ENCODE measurements at regions not wholly inside any gene's neighbourhood (a gene's known extent, or its start where the extent isn't known, plus 50 kb on each side); places are given as distances from the start of the nearest gene placed in this dataset.

- FAIRE-seq = no peak
- Histone ChIP-seq H3K36me3 (ENCODE audit: control insufficient read depth in 2 of 2, extremely low read depth in 1 of 2, insufficient read depth in 2 of 2, low read length in 2 of 2) (no peaks in the 10 kb centered on the region), H3K4me1 (ENCODE audit: control insufficient read depth, extremely low read depth, insufficient read depth, low read length) (no peaks in the 10 kb centered on the region), H3K79me2 (ENCODE audit: control insufficient read depth, insufficient read depth, low read length) (no peaks in the 10 kb centered on the region), H2AFZ (ENCODE audit: control insufficient read depth, low read length) (no peak overlapping the region), H4K20me1 (ENCODE audit: control insufficient read depth, extremely low read depth, insufficient read depth, low read length) (no peaks in the 10 kb centered on the region), H3K4me3 (ENCODE audit: control insufficient read depth in 2 of 3, extremely low read depth in 1 of 3, insufficient read depth in 2 of 3, low read depth in 1 of 3, low read length in 3 of 3) (no peak overlapping the region), H3K9ac (ENCODE audit: control insufficient read depth, extremely low read depth, insufficient read depth, low read length) (no peak overlapping the region), H3K4me2 (ENCODE audit: control insufficient read depth, extremely low read depth, insufficient read depth, low read depth, low read length) (no peak overlapping the region), H3K9me1 (ENCODE audit: control insufficient read depth, extremely low read depth, insufficient read depth, low read length) (no peaks in the 10 kb centered on the region), H3K9me3 (ENCODE audit: control insufficient read depth, low read depth, low read length) (no peaks in the 10 kb centered on the region), H3K27me3 (ENCODE audit: control insufficient read depth, extremely low read depth, insufficient read depth, low read length) (no peaks in the 10 kb centered on the region), H3K27ac (ENCODE audit: control insufficient read depth, insufficient read depth, low read length) (no peak overlapping the region)
- dilution Hi-C loops (cut with MboI; ENCODE audit: extremely low pct_ligation_motif_present, low sequenced_read_pairs) = no loop called here
- no peak for DNase-seq (ENCODE audit: low read depth, low spot score)
- TF ChIP-seq CTCF (optimal IDR thresholded peaks at IDR 0.05 in 1 of 3, IDR thresholded peaks at IDR 0.05 in 1 of 3, conservative IDR thresholded peaks at IDR 0.05 in 1 of 3; ENCODE audit: extremely low read depth in 1 of 3, insufficient read depth in 2 of 3, low read length in 3 of 3) = no peak
- TF ChIP-seq EZH2 (IDR thresholded peaks at IDR 0.05; ENCODE audit: low read length) = no peak
These were observed 849.9 kb upstream of the SEMA6A start for GRCh38 chr5:117424559-117424958.

GRCh38 chr5:117417501-117417900 lies 842.9 kb upstream of the SEMA6A start:
- H3K4me3 ChIP-seq (ENCODE audit: control insufficient read depth in 2 of 3, extremely low read depth in 1 of 3, insufficient read depth in 2 of 3, low read depth in 1 of 3, low read length in 3 of 3) = no peak overlapping the region
- H3K4me2 ChIP-seq (ENCODE audit: control insufficient read depth, extremely low read depth, insufficient read depth, low read depth, low read length) = no peak overlapping the region
- H3K79me2 ChIP-seq (ENCODE audit: control insufficient read depth, insufficient read depth, low read length) = no peaks in the 10 kb centered on the region
- peaks cover 3% of the 10 kb centered on the region for H3K4me1 ChIP-seq (ENCODE audit: control insufficient read depth, extremely low read depth, insufficient read depth, low read length)
- dilution Hi-C loops (cut with MboI; ENCODE audit: extremely low pct_ligation_motif_present, low sequenced_read_pairs) = no loop called here
- no peaks in the 10 kb centered on the region for H4K20me1 ChIP-seq (ENCODE audit: control insufficient read depth, extremely low read depth, insufficient read depth, low read length)
- H3K9me3 ChIP-seq (ENCODE audit: control insufficient read depth, low read depth, low read length) = no peaks in the 10 kb centered on the region
- H3K27ac ChIP-seq (ENCODE audit: control insufficient read depth, insufficient read depth, low read length) = no peak overlapping the region
- H3K9me1 ChIP-seq (ENCODE audit: control insufficient read depth, extremely low read depth, insufficient read depth, low read length) = no peaks in the 10 kb centered on the region
- no peak overlapping the region for H3K9ac ChIP-seq (ENCODE audit: control insufficient read depth, extremely low read depth, insufficient read depth, low read length)
- no peak overlapping the region for H2AFZ ChIP-seq (ENCODE audit: control insufficient read depth, low read length)
- no peak for DNase-seq (ENCODE audit: low read depth, low spot score)
- FAIRE-seq = no peak
- no peak for TF ChIP-seq CTCF (optimal IDR thresholded peaks at IDR 0.05 in 1 of 3, IDR thresholded peaks at IDR 0.05 in 1 of 3, conservative IDR thresholded peaks at IDR 0.05 in 1 of 3; ENCODE audit: extremely low read depth in 1 of 3, insufficient read depth in 2 of 3, low read length in 3 of 3)
- TF ChIP-seq EZH2 (IDR thresholded peaks at IDR 0.05; ENCODE audit: low read length) = no peak
- H3K27me3 ChIP-seq (ENCODE audit: control insufficient read depth, extremely low read depth, insufficient read depth, low read length) = no peaks in the 10 kb centered on the region
- no peaks in the 10 kb centered on the region for H3K36me3 ChIP-seq (ENCODE audit: control insufficient read depth in 2 of 2, extremely low read depth in 1 of 2, insufficient read depth in 2 of 2, low read length in 2 of 2)

All from keratinocyte (primary cell).